ENCODE measurements at regions not wholly inside any gene's neighbourhood (a gene's known extent, or its start where the extent isn't known, plus 50 kb on each side); places are given as distances from the start of the nearest gene placed in this dataset.

- no peak for DNase-seq
These were observed 311.5 kb upstream of the ROBO2 start for GRCh38 chr3:76728426-76728825.

GRCh38 chr3:76731471-76731870 is 308.4 kb upstream of the ROBO2 start:
- no peak for DNase-seq

DNA sequence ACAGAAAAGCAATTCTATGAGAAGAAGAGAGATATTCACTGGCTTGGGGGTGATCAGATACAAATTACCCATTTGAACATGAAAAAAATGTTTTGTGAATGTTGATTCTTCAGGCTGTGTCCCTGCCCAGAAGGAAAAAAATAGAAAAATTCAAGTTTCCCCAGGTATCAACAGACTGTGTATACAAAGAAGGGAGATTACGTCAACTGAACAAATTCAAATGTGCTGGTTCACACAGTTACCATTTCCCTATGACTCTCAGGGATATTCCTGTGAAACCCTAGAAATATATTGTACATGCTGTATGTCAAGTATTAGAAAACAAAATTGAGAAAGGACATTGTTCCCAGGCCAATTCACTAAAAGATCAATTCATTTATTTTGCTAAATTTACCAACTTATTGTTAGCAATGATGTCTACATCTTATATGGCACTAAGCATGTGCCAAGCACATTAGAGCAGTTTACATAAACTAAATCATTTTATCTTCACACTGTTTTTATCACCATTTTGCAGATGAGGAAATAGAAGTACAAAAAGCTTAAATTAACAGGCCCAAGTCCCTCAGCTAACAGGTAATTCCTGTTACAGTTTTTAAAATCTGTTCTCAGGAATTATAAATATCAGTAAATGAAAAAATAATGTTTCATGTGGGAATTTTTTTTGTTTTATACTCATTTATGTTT is 306.7 kb upstream of the ROBO2 start:
- DNase-seq: no peak

DNA sequence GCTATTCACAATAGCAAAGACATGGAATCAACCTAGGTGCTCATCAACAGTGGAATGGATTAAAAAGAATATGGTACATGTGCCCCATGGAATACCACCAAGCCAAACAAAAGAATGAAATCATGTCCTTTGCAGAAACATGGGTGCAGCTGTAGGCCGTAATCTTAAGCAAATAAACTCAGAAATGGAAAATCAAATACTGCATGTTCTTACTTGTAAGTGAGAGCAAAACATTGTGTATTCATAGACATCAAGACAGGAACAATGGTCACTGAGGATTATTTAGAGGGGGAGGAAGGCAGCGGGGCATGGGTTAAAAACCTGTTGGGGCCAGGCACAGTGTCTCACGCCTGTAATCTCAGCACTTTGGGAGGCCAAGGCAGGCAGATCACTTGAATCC is 304.7 kb upstream of the ROBO2 start:
- DNase-seq: peak; percentile 35

DNA sequence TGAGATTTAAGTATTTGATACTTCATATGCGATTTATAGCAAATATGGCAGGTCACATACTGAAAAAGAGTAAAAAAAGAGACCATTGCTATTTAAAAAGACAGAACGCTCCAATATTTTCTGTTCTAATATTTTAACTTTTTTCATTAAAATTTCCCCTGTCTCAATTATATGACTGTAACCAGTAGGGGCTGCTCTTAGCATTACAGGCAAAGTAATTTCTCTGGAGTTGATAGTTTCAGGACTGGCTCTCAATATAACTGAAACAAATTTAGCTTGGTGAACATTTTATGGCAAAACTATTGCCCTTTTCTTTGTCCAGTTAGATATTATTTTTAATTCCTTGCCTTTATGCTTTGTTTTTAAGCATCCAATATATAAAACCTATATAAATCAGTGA is 286.3 kb upstream of the ROBO2 start:
- no peak for DNase-seq

DNA sequence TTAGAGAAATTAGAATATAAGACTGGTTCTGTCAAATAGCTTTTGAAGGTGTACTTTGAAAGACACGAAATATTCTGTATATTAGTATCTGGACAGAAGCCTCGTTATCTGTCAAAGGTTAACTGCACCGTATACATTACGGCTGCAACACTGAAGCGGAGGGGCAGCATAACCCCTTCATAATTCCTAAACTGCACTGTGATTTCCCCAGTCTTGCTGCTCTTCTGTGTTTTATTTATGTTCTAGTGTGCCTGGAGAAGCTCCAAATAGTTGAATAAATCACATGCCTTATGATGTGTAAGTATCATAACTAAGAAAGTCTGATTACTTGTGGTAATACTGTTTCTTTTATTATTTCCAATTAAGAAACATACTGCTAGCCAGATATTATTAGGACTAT is 285.7 kb upstream of the ROBO2 start:
- DNase-seq: no peak

DNA sequence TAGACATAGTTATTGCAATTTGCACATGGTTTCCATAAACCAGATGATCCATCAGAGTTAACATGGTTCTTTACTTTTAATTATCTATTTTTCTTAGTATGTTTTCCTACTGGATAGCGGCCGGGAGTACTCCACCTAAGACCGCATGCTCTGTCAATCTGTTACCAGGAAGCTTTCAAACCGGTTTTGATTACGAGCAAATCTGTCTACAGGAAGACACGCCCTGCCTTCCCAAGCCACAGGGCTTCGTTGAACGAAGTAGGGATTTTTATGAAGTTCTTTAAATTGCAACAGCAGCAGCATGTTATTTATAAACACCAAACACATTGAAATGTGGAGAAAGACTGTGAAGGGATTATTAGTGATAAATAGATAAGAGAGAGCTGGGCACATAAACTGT is 283.3 kb upstream of the ROBO2 start:
- DNase-seq: no peak

- no peak for DNase-seq
These were observed 279.6 kb upstream of the ROBO2 start for GRCh38 chr3:76760336-76760735.

DNA sequence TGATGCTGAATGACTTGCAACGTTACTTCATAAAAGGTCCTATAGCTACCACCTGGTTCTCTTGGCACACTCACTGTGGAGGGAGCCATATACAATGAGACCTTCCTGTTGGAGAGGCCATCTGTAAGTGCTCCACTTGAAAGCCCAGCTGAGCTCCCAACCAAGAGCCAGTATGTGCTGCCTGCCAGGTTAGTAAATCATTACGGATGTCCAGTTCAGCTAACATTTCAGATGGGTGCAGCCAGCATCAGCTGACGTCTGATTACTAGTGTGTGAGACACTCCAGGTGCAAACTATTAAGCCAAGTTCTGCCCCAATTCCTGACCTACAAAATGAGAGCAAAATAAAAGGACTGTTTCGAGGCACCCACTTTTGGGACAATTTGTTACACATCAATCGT is 274.4 kb upstream of the ROBO2 start:
- peak; percentile 86 for DNase-seq

DNA sequence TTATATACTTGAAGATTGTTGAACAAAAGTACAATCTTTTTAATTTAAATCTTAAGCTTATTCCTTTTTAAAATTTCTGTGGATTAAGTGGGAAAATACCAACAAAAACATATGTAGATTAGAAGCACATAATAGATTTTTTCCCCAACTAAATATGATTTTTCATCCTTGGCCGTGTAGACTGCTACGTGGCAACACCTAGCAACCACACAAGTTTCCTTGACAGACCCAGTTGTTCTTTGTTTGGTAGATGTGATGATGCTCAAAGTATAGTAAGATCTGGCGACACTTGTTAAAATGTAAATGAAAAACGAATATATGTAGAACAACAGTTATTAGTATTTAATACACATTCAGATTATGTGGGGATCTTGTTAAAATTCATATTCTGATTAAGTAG is 271.0 kb upstream of the ROBO2 start:
- DNase-seq: no peak

DNA sequence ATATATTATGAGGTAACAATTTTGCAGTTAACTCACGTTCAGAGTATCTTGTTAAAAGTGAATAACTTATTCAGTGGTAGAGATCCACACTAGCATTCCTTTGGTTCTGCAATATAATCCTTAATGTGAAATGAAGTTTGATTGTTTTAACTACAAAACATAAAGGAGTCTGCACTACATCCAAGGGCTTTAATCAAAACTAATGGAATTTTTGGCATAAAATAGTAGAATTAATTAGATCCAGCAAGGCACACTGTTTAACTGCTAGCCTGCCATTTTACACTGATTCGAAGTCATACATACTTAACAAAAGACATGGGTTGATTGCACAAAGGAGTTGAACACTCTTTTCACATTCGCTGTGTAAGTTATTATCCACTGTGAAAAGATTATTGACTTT is 263.0 kb upstream of the ROBO2 start:
- DNase-seq: no peak

DNA sequence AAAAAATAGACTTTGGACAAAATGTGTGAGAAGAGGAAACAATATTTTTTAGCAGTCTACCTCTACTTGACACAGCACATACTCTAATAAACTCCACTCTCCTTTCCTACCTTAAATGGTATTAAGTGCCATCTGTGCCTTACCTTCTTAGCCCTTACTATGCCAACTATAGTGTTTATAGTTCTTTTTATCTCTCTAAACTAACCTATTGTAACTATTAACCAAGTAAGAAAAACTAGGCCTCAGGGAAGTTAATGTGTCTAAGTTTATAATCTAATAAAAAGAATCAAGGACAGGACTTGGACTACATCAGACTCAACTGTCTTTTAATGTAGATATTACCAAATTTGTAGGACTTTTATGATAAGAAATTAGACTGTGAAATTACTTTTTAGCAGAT is 251.7 kb upstream of the ROBO2 start:
- no peak for DNase-seq

DNA sequence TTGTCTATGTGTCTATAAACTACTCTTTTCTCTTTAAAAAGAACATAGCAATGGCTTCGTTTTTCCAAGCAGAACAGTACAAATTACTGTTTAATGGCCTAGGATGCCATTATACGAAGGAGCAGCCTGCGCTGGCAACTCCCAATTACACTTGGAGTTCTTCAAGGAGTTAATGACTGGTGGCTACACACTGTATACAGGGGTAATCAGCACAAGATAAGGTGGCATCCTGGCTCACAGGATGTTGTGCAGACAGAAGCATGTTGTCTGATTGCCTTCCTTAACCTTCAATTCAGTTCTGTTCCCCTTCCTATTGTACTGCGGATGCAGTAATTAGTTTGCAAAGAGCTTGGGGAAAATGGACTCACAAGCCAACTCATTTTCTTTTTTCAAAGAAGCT is 250.7 kb upstream of the ROBO2 start:
- no peak for DNase-seq

GRCh38 chr3:76811418-76811817 is 228.5 kb upstream of the ROBO2 start:
- no peak for DNase-seq

DNA sequence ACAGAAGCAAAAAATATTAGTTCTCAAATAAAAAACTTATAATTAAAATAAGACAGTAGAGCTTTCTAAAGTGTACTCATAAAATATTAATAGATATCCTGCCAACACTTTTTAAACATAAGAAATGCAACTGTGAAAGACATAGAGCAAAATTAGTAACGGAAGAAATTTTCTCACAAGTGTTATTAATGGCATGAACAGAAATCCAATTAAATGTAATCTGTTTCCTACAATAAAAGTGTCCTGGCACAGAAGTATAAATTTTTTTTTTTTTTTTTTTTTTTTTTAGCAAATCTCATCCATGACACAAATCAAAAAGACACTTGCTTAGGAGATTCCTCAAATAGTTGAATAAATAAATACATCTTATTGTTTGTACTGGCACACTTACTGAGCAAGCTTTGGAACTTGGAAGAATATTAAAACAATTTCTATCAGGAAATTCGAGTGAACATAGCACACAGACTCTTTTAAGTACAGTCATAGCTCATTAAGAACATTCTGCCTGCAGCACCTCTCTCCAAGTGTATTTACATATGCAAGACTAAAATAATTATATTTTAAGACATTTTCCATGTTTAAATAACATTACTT is 227.2 kb upstream of the ROBO2 start:
- no peak for DNase-seq

GRCh38 chr3:76815561-76815960 is 224.3 kb upstream of the ROBO2 start:
- no peak for DNase-seq

DNA sequence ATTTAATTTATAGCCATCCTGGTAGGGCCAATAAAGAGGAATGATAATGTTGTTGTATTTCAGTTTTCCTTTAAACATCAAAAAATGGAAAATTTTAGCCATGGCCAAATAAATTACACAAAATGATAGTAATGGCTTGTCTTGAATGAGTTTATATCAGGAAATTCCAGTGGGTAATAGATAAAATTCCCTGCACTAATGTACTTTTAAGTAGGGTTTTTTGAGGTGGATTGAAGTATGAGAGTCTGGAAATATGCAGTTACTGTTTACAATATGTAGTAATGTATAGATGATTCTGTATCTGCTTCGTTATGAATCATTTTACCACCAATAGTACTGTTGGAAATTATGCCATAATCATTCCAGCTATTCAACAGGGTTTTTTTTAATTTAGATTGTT is 219.4 kb upstream of the ROBO2 start:
- DNase-seq: no peak

GRCh38 chr3:76824658-76825240 is 215.2 kb upstream of the ROBO2 start:
- no peak for DNase-seq

DNA sequence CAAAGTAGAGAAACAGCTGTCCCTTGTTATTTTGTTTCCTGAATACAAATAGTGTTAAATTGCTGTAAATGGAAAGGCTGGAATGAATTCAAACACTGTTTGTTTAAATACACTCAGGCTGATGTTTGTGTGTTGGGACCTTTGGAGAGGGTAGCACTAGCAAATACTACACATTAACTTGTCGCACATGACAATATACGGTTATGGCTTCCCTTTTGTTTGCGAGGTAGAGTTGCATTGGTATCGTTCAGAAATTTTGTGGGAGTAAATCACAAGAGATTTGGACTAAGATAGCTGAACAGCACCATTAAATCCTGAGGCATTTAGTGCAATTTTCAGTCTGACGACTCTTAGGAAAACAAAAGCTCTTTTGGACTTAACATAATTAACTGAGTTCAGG is 213.0 kb upstream of the ROBO2 start:
- peak; percentile 1 for DNase-seq

DNA sequence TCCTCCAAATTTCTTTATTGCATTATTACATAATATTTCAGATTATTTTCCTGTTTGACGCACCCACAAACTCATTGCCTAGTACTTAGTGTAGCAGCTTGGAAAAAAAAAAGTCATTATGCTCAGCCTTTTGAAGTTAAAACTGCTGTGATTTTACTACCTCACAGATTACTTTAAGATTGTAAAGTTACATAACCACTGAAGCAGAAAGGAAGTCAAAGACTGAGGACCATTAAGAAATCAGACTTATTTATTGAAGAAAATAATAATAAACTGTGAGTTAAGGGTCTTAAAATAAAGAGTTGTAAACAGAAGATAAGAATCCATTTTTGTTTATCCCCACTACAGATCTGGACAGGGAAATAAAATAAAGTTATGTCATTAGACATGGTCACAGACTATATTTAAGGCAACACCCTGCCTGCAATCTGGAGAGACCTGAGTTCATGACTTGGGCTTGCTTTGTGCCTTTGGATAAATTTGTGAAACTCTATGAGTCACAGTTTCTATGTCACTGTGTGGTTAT is 212.1 kb upstream of the ROBO2 start:
- no peak for DNase-seq

GRCh38 chr3:76834657-76835056 is 205.2 kb upstream of the ROBO2 start:
- no peak for DNase-seq

- no peak for DNase-seq
These were observed 198.2 kb upstream of the ROBO2 start for GRCh38 chr3:76841747-76842146.

- DNase-seq: no peak
These were observed 197.7 kb upstream of the ROBO2 start for GRCh38 chr3:76842216-76842615.

GRCh38 chr3:76855451-76855850 is 184.4 kb upstream of the ROBO2 start:
- no peak for DNase-seq

GRCh38 chr3:76859596-76859995 is 180.3 kb upstream of the ROBO2 start:
- DNase-seq: no peak
